Left ventricle myocardium inferior (tissue), 1 donor: ENCODE measurements at regions not wholly inside any gene's neighbourhood (a gene's known extent, or its start where the extent isn't known, plus 50 kb on each side); places are given as distances from the start of the nearest gene placed in this dataset.

Experiments
- DNase-seq: peaks from one replicate; pipeline ENCODE4 v3.0.0-alpha.2; 2020
- H3K27ac ChIP-seq: fragments of 200-600 bp; replicated peaks from 2 replicates; pipeline ENCODE4 v1.8.0; 2021
- H3K27me3 ChIP-seq: fragments of 200-600 bp; 2 replicates; pipeline ENCODE4 v1.8.0; 2021; ENCODE audit warnings: low read depth
- H3K36me3 ChIP-seq: fragments of 200-600 bp; 2 replicates; pipeline ENCODE4 v1.8.0; 2021
- H3K4me1 ChIP-seq: fragments of 200-600 bp; 2 replicates; pipeline ENCODE4 v1.8.0; 2021
- H3K4me3 ChIP-seq: fragments of 200-600 bp; 2 replicates; pipeline ENCODE4 v1.8.0; 2021; ENCODE audit warnings: mild to moderate bottlenecking, moderate library complexity
- H3K9me3 ChIP-seq: fragments of 200-600 bp; replicated peaks from 2 replicates; pipeline ENCODE4 v1.8.0; 2021
- intact Hi-C: fragments of 100-400 bp; cut with micrococcal nuclease; formaldehyde crosslinking; loops from one replicate; pipeline ENCODE4 v1.11.0; 2022
- TF ChIP-seq, protein P1 (sequence below): fragments of 200-600 bp; IDR thresholded peaks from 2 replicates; pipeline ENCODE4 v1.8.0; 2021; ENCODE audit warnings: antibody characterized with exemption, mild to moderate bottlenecking, borderline replicate concordance
- donor health status: DM: no; HTN: yes; CAD: no; lungs with severe emphysema.

DNA sequence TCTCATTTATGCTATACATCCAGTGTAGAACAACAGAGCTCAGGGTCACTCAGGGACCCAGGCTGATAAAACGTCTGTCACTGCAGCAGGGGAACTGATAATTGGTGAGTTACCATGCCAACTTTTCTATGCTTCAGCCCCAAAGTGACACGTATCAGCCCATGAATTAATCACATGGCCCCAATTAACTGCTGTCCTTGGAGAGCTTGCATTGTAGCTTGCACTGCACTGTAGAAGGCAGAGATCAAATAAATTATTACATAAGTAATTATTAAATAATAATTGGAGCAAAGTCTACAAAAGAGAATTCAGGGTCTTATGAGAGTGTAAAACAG, 144.6 kb downstream of the SUDS3 start:
- no peak overlapping the region for H3K4me3 ChIP-seq
- no peaks in the 10 kb centered on the region for H3K9me3 ChIP-seq
- no peak for DNase-seq
- H3K27me3 ChIP-seq, result no peaks in the 10 kb centered on the region
- H3K4me1 ChIP-seq, result peaks cover 11% of the 10 kb centered on the region
- no peaks in the 10 kb centered on the region for H3K36me3 ChIP-seq
- TF ChIP-seq, protein P1, sequence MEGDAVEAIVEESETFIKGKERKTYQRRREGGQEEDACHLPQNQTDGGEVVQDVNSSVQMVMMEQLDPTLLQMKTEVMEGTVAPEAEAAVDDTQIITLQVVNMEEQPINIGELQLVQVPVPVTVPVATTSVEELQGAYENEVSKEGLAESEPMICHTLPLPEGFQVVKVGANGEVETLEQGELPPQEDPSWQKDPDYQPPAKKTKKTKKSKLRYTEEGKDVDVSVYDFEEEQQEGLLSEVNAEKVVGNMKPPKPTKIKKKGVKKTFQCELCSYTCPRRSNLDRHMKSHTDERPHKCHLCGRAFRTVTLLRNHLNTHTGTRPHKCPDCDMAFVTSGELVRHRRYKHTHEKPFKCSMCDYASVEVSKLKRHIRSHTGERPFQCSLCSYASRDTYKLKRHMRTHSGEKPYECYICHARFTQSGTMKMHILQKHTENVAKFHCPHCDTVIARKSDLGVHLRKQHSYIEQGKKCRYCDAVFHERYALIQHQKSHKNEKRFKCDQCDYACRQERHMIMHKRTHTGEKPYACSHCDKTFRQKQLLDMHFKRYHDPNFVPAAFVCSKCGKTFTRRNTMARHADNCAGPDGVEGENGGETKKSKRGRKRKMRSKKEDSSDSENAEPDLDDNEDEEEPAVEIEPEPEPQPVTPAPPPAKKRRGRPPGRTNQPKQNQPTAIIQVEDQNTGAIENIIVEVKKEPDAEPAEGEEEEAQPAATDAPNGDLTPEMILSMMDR, result no peak
- H3K27ac ChIP-seq, result peak overlapping the region; percentile 31
- intact Hi-C loops, result no loop called here

DNA sequence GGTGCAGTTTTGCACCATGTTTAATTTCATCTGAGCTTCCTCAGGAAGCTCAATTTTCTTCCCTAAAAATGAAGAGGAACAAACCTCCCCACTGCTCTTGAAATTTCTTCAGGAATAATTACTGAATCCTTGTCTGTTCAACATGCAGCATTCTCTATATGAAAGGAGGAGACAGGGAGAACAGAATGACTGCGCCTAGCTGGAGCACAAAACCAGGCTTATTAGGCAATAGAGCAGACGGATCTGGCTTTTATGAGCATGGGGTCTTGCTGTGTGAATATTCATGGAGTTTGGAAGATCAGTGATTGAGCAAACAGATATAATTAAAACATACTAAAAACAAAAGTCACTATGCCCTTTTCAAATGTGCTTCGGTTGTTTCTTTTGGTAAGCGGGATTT, 148.1 kb downstream of the SUDS3 start:
- TF ChIP-seq, protein P1, result no peak
- Histone ChIP-seq H3K4me1 (peaks cover 24% of the 10 kb centered on the region), H3K27ac (no peak overlapping the region), H3K4me3 (no peak overlapping the region), H3K36me3 (no peaks in the 10 kb centered on the region), H3K9me3 (no peaks in the 10 kb centered on the region), H3K27me3 (no peaks in the 10 kb centered on the region)
- no peak for DNase-seq
- intact Hi-C loops, result no loop called here

DNA sequence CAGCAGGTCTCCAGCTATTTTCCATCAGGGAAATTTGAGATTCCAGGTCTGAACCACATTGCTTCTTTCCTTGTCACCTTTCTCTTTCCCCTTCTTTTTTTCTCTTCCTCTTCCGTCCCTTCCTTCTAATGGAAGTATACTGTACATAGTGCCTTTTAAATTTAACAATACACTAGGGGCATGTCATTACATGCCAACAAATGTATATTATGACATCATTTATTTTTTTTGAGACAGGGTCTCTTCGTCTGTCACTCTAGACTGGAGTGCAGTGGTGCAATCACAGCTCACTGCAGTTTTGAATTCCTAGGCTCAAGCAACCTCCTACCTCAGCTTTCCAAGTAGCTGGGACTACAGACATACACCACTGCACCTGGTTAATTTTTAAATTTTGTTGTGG, 148.9 kb downstream of the SUDS3 start:
- H3K27me3 ChIP-seq, result no peaks in the 10 kb centered on the region
- H3K27ac ChIP-seq, result no peak overlapping the region
- H3K4me3 ChIP-seq, result no peak overlapping the region
- TF ChIP-seq, protein P1, result no peak
- H3K36me3 ChIP-seq, result no peaks in the 10 kb centered on the region
- no peaks in the 10 kb centered on the region for H3K9me3 ChIP-seq
- H3K4me1 ChIP-seq, result peaks cover 24% of the 10 kb centered on the region
- DNase-seq, result no peak
- intact Hi-C loops, result no loop called here

DNA sequence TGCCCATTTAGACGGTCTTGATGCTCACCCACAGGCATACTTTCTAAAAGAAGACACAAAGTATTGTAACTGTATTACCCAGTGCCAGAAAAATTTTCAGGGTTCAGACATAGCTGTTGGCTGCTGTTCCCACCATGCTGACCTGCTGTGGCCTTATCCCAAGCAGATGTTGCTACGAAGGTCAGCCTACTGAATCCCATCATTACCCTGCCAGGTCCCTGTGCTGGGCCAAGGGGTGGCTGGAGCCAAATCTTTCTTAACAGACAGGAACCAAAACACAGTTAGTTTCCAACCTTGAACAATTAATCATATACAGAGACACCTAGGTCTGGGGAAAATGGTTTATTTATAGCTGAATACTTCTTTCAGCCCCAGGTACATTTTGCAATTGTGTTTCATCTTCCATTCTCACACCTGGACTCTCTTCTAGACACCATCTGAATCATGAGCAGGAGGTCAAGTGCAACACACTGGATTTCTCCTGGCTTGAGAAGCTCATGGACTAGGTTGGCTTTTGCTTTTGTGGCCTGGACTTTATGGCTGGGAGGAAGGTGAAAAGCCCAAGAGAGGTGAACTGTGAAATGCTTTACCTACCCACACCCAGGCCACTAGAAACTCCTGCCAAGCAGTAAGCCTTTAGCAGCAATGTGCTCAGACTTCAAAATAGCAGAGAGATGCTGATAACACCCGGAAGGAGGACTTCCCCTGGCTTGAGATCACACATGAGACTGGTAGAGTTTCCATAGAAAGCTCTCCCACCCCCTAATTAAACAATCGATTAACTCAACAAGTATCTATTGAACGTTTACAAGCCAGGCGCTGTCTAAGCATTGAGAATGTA, 150.1 kb downstream of the SUDS3 start:
- peaks cover 16% of the 10 kb centered on the region for H3K4me1 ChIP-seq
- intact Hi-C loops, result no loop called here
- no peaks in the 10 kb centered on the region for H3K9me3 ChIP-seq
- peak; percentile 50 for DNase-seq
- no peaks in the 10 kb centered on the region for H3K27me3 ChIP-seq
- peak overlapping the region; percentile 57 for H3K27ac ChIP-seq
- H3K36me3 ChIP-seq, result no peaks in the 10 kb centered on the region
- no peak overlapping the region for H3K4me3 ChIP-seq
- TF ChIP-seq, protein P1, result no peak

DNA sequence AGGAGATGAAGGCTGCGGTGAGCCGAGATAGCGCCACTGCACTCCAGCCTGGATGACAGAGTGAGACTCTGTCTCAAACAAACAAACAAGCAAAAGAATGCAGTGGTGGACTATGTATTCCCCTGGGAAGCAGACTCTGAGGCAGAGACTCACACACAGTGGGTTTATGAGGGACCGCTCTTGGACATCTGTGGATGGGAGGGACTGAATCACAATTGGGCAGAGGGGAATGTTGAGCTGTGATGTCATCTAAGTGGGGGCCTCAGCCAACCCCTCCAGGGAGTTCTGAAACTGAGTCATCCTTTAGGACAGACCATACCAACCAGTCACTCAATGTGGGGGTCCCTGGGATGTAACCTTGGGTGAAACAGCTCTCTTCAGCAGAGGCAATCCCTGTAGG, 151.0 kb downstream of the SUDS3 start:
- intact Hi-C loops, result no loop called here

More for the DNA sequence above, 151.0 kb downstream of the SUDS3 start:
- H3K4me1 ChIP-seq, result peaks cover 16% of the 10 kb centered on the region
- no peaks in the 10 kb centered on the region for H3K9me3 ChIP-seq
- no peaks in the 10 kb centered on the region for H3K36me3 ChIP-seq
- H3K27ac ChIP-seq, result no peak overlapping the region
- TF ChIP-seq, protein P1, result no peak
- no peaks in the 10 kb centered on the region for H3K27me3 ChIP-seq
- no peak overlapping the region for H3K4me3 ChIP-seq
- no peak for DNase-seq
